Ascending aorta (tissue), 2 donors: ENCODE measurements at regions not wholly inside any gene's neighbourhood (a gene's known extent, or its start where the extent isn't known, plus 50 kb on each side); places are given as distances from the start of the nearest gene placed in this dataset.

Source experiments
- DNase-seq, 2 donors: peaks; one replicate each; pipeline ENCODE4 v3.0.0-alpha.2; 2019; ENCODE audit warnings: low spot score in 2 of 2
- H3K27ac ChIP-seq, 2 donors: fragments of 200-600 bp; sonication (generic); one replicate each; pipeline ENCODE4 v1.5.1; 2016 to 2017; ENCODE audit warnings: mild to moderate bottlenecking in 1 of 2
- H3K27me3 ChIP-seq: fragments of 200-600 bp; sonication (generic); one replicate; pipeline ENCODE4 v1.5.1; 2017
- H3K36me3 ChIP-seq, 2 donors: fragments of 200-600 bp; sonication (generic); one replicate each; pipeline ENCODE4 v1.5.1; 2016
- H3K4me1 ChIP-seq, 2 donors: fragments of 200-600 bp; sonication (generic); one replicate each; pipeline ENCODE4 v1.5.1; 2016 to 2017; ENCODE audit warnings: mild to moderate bottlenecking in 1 of 2
- H3K4me3 ChIP-seq, 2 donors: fragments of 200-600 bp; sonication (generic); one replicate each; pipeline ENCODE4 v1.5.1; 2016 to 2017; ENCODE audit warnings: mild to moderate bottlenecking in 1 of 2
- H3K9me3 ChIP-seq, 2 donors: fragments of 200-600 bp; sonication (generic); one replicate each; pipeline ENCODE4 v1.5.1; 2016
- CTCF ChIP-seq, 3 experiments: fragments of 200-600 bp in 2 of 3; fragments of 450-650 bp in 1 of 3; sonication (generic) in 2 of 3; IDR thresholded peaks; one replicate each; pipeline ENCODE4 v1.5.1; 2016 to 2019; ENCODE audit warnings: antibody characterized with exemption in 3 of 3, mild to moderate bottlenecking in 1 of 3, moderate library complexity in 1 of 3
- intact Hi-C: fragments of 100-400 bp; cut with DNase I; formaldehyde crosslinking; loops from one replicate; pipeline ENCODE4 v1.15.1; 2023

- DNase-seq, result no peak
- intact Hi-C loops, result no loop called here
- H3K4me1 ChIP-seq, result peaks cover 4 to 13% of the 10 kb centered on the region in 2 donors
- no peak overlapping the region for H3K4me3 ChIP-seq
- H3K27ac ChIP-seq, result no peak overlapping the region
- H3K36me3 ChIP-seq, result no peaks in the 10 kb centered on the region
- TF ChIP-seq CTCF (IDR thresholded peaks at IDR 0.05), result no peak
- no peaks in the 10 kb centered on the region for H3K9me3 ChIP-seq
- H3K27me3 ChIP-seq, result no peaks in the 10 kb centered on the region
Observed at GRCh38 chr2:188201639-188202038, 90.0 kb upstream of the GULP1 start.

DNA sequence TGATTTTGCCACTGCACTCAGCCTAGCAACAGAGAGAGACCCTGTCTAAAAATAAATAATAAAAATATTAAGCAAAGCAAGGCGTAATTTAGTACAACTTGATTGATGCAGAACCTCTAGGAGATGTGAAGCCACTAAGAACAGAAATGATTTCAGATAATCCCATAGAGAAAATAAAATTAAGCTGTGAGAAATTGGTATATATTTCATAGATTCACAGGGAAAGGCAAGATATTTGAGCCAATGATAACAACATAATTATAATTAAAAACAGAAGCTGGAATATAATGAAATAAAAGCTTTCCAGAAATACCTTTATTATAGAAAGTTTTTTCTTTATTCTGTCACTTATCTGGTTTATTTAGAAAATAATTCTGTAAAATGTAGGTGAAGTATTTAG, 88.9 kb upstream of the GULP1 start:
- no peaks in the 10 kb centered on the region for H3K9me3 ChIP-seq
- H3K36me3 ChIP-seq, result no peaks in the 10 kb centered on the region
- no peak overlapping the region for H3K27ac ChIP-seq
- TF ChIP-seq CTCF (IDR thresholded peaks at IDR 0.05), result no peak
- no peak overlapping the region for H3K4me3 ChIP-seq
- no peaks in the 10 kb centered on the region for H3K27me3 ChIP-seq
- DNase-seq, result no peak
- H3K4me1 ChIP-seq, result peaks cover 0 to 8% of the 10 kb centered on the region in 2 donors
- intact Hi-C loops, result no loop called here

DNA sequence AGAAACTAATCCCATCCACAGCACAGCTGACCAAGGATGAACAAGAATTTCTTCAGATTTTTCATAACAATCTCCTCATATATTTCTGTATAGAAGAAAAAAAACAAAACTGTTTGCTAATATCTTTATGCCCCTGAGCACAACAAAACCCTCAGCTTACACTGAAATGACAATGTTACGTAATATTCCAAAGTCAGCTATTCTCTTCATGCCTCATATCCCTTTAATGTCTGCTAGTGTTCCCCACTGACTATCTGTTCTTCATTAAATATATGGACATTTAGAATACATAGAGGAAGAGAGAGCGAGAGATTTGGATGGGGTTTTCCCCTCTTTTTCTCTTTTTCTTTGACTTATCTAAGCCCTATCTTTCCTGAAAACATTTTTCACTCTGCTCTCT, 87.9 kb upstream of the GULP1 start:
- no peak for TF ChIP-seq CTCF (IDR thresholded peaks at IDR 0.05)
- Histone ChIP-seq H3K27ac (no peak overlapping the region), H3K36me3 (no peaks in the 10 kb centered on the region), H3K4me1 (peaks cover 0 to 8% of the 10 kb centered on the region in 2 donors), H3K9me3 (no peaks in the 10 kb centered on the region), H3K4me3 (no peak overlapping the region), H3K27me3 (no peaks in the 10 kb centered on the region)
- DNase-seq, result no peak
- intact Hi-C loops, result no loop called here

GRCh38 chr2:188204824-188205223, 86.8 kb upstream of the GULP1 start:
- intact Hi-C loops, result no loop called here
- DNase-seq, result no peak
- no peaks in the 10 kb centered on the region for H3K36me3 ChIP-seq
- no peak overlapping the region for H3K4me3 ChIP-seq
- no peaks in the 10 kb centered on the region for H3K9me3 ChIP-seq
- H3K27me3 ChIP-seq, result no peaks in the 10 kb centered on the region
- H3K4me1 ChIP-seq, result peaks cover 0 to 3% of the 10 kb centered on the region in 2 donors
- H3K27ac ChIP-seq, result no peak overlapping the region
- no peak for TF ChIP-seq CTCF (IDR thresholded peaks at IDR 0.05)

GRCh38 chr2:188207554-188207953, 84.1 kb upstream of the GULP1 start:
- Histone ChIP-seq H3K27ac (no peak overlapping the region), H3K36me3 (no peaks in the 10 kb centered on the region), H3K4me3 (no peak overlapping the region), H3K9me3 (no peaks in the 10 kb centered on the region), H3K4me1 (peaks cover 0 to 3% of the 10 kb centered on the region in 2 donors), H3K27me3 (no peaks in the 10 kb centered on the region)
- DNase-seq, result no peak
- intact Hi-C loops, result no loop called here
- TF ChIP-seq CTCF (IDR thresholded peaks at IDR 0.05), result no peak

DNA sequence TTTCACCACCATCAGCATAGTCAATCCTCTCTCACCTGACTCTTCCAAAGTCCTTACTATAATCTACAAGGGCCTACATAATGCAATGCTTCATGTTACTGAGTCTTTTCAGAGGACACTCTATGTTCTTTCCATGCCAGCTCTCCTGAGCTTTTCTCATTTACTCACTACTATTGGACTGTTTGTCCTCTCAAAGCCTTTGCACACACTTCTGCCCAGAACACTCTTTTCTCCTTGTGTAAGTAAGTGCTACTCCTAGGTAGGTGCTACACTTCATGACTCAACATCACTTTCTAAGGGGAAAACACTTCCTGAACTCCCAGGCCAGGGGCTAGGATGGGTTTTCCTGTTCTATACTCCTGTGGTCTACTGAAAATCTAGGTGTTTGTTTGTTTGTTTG, 82.5 kb upstream of the GULP1 start:
- no peak overlapping the region for H3K4me3 ChIP-seq
- H3K27me3 ChIP-seq, result no peaks in the 10 kb centered on the region
- no peaks in the 10 kb centered on the region for H3K9me3 ChIP-seq
- no peak for DNase-seq
- no peaks in the 10 kb centered on the region for H3K4me1 ChIP-seq
- no peak for TF ChIP-seq CTCF (IDR thresholded peaks at IDR 0.05)
- intact Hi-C loops, result no loop called here
- H3K27ac ChIP-seq, result no peak overlapping the region
- no peaks in the 10 kb centered on the region for H3K36me3 ChIP-seq
